ENCODE measurements at regions not wholly inside any gene's neighbourhood (a gene's known extent, or its start where the extent isn't known, plus 50 kb on each side); places are given as distances from the start of the nearest gene placed in this dataset.
A peak's percentile ranks its signal among the peaks of the same experiment; 100 is the strongest.

- DNase-seq, result no peak
Measured at GRCh38 chr5:3004361-3005080, 253.0 kb upstream of the IRX2 start.

- DNase-seq, result no peak
Measured at GRCh38 chr5:3002230-3002629, 250.8 kb upstream of the IRX2 start.

- no peak for DNase-seq
Measured at GRCh38 chr5:3000631-3001030, 249.2 kb upstream of the IRX2 start.

GRCh38 chr5:2999926-3000325 lies 248.4 kb upstream of the IRX2 start:
- no peak for DNase-seq

- no peak for DNase-seq
Measured at GRCh38 chr5:2998106-2998505, 246.6 kb upstream of the IRX2 start.

- no peak for DNase-seq
Measured at GRCh38 chr5:2997179-2997578, 245.7 kb upstream of the IRX2 start.

GRCh38 chr5:2996687-2997086 lies 245.2 kb upstream of the IRX2 start:
- DNase-seq, result no peak

GRCh38 chr5:2996248-2996647 lies 244.8 kb upstream of the IRX2 start:
- no peak for DNase-seq

- DNase-seq, result no peak
Measured at GRCh38 chr5:2995667-2996066, 244.2 kb upstream of the IRX2 start.

GRCh38 chr5:2995035-2995434 lies 243.6 kb upstream of the IRX2 start:
- no peak for DNase-seq

GRCh38 chr5:2993771-2994170 lies 242.3 kb upstream of the IRX2 start:
- DNase-seq, result no peak

GRCh38 chr5:2993301-2993700 lies 241.8 kb upstream of the IRX2 start:
- DNase-seq, result no peak

- no peak for DNase-seq
Measured at GRCh38 chr5:2992806-2993205, 241.3 kb upstream of the IRX2 start.

GRCh38 chr5:2991884-2992283 lies 240.4 kb upstream of the IRX2 start:
- DNase-seq, result peak; percentile 77

- DNase-seq, result no peak
Measured at GRCh38 chr5:2989517-2989916, 238.0 kb upstream of the IRX2 start.

GRCh38 chr5:2986301-2986700 lies 234.8 kb upstream of the IRX2 start:
- no peak for DNase-seq

- DNase-seq, result no peak
Measured at GRCh38 chr5:2985718-2986117, 234.2 kb upstream of the IRX2 start.

- no peak for DNase-seq
Measured at GRCh38 chr5:2983583-2984300, 232.3 kb upstream of the IRX2 start.

GRCh38 chr5:2981652-2982051 lies 230.2 kb upstream of the IRX2 start:
- DNase-seq, result no peak

- no peak for DNase-seq
Measured at GRCh38 chr5:2981035-2981434, 229.6 kb upstream of the IRX2 start.

- peak; percentile 80 for DNase-seq
Measured at GRCh38 chr5:2960294-2960693, 208.8 kb upstream of the IRX2 start.

GRCh38 chr5:2958976-2959375 lies 207.5 kb upstream of the IRX2 start:
- DNase-seq, result no peak

- DNase-seq, result no peak
Measured at GRCh38 chr5:2948875-2949274, 197.4 kb upstream of the IRX2 start.

GRCh38 chr5:2946315-2946714 lies 194.8 kb upstream of the IRX2 start:
- DNase-seq, result no peak

GRCh38 chr5:2936413-2936812 lies 184.9 kb upstream of the IRX2 start:
- DNase-seq, result no peak

Measured in NCI-H1105 (cell line).